HG02763 (cell line): ENCODE measurements at regions not wholly inside any gene's neighbourhood (a gene's known extent, or its start where the extent isn't known, plus 50 kb on each side); places are given as distances from the start of the nearest gene placed in this dataset.
"Not testable (repeated sequence)": the region's sequence is repeated elsewhere in the genome, so short reads cannot be mapped to it uniquely, and the experiment has no call there.

Experiments used
- ATAC-seq: cut with Tn5 transposase; IDR thresholded peaks from one replicate; pipeline ENCODE4 v1.9.1; 2021; ENCODE audit warnings: mild to moderate bottlenecking, moderate library complexity; ENCODE audit not compliant: unreplicated experiment

GRCh38 chr2:878245-878930 lies 72.3 kb upstream of the SNTG2 start:
- ATAC-seq: no peak

DNA sequence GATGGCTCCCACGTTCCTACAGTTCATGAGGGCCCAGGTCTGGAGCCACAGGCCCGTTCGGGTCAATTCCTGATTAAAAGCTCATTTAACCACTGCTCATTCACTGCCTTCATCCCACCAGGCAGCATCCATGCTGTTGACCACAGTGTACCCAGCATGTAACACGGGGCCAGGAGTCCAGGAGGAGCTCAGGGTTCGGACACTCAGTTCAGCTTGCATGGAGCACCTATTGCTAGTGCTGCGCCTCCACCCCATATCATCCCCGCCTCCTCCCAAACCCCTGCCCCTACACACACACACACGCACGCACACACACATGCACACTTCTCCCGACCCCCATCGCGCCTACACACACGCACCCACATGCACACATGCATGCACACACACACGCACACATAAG lies 72.9 kb upstream of the SNTG2 start:
- no peak for ATAC-seq

DNA sequence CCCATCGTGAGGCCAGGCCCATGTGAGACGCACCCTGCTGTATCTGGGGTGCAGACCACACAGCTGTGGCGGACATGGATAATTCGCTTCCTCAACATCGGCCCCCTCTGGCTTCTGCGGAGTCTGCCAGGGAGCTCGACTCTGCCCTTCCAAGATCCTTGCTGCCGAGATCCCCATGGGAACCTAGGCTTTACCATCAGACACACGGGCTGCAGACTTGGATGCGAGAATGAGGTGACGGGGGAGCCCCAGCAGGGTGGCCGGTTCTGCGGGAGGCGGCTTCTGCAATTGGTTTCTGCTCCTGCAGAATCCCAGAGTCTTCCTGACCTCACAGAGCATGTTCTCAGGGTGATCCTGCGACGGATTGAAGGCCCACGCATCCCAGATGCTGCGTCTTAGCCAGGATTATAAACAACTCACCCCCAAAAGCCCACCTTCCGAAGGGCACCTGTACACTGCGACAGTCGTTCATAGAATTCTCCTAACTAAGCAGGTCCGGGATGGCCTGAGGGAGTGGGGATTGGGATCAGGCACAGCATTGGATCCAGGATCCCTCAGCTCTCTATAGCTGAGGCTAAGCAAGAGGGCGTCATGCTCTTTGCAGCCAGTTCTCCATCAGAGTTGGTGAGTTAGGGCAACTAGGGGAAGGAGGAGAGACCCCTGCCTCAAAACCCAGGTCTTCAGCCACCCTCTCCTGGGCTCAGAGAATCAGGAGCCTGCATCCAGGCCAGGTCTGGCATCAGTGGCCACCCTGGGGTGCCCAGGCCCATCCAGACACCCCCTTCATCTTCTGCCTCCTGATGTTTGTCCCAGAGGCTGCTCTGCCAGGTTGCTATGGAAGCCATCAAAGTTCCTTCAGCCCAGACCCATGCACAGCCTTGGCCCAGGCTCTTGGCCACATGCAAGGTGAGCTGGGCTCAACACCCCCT lies 74.7 kb upstream of the SNTG2 start:
- no peak for ATAC-seq

DNA sequence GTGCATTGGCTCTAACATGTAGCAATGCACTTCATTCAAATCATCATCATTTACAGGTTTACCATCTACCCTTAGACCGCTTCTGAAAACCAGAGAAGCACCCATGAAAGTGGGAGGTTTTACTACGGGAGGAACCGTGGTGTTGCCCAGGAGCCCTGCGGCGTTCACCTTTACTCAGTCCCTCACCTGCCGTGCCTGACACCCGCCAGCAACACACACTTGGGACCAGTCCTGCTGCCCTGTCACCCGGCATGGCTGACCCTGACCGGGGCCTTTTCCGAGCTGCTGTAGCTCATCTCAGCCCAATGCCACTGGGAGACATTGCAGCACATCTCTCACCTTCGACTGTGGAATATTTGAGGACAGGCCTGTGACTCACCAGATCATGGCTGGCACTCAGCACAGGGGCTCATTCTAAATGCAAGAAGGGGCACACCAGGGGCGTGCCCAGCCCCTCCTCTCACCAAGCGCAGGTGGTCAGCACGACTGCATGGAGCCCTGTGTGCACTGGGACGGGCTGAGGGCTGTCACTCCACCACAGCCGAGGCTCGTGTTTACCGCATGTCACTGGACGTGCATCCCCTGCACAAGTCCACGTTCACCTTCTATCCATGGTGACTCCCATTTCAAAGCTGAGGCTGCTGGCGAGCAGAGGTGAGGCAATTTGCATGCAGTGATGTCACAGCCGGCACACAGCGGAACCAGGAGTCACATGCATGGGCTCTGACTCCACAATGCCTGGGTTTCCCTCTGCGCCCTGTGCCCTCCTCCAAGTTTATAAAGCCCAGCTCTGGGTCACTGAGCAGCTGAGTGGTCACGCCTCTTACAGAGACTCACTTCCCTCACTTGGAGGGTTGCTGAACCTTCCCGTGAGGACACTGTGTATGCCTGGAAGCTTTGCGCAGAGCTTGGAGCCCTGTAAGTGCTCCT lies 76.7 kb upstream of the SNTG2 start:
- ATAC-seq: no peak

- no peak for ATAC-seq
Measured at GRCh38 chr2:873027-873426, 77.6 kb upstream of the SNTG2 start.

GRCh38 chr2:871926-872680 lies 78.5 kb upstream of the SNTG2 start:
- no peak for ATAC-seq

DNA sequence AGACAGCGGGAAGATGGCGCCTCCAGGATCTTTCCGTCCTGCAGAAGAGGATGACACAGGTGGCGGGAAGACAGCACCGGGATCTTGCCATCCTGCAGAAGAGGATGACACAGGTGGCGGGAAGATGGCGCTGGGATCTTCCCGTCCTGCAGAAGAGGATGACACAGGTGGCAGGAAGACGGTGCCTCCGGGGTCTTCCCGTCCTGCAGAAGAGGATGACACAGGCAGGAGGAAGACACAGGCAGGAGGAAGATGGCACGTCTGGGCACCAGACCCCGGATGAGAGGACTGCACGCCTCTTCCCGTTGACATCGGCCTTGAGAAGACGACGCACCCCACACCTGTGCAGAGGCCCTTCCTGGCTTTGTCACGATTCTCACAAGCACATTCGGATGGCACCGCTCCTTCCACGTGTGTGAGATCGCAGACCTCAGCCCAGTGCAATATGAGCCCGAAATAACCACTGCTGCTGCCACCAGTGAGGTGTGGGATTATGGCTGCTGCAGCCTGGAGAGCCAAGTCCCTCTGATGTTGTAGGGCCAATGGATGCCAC lies 79.4 kb upstream of the SNTG2 start:
- ATAC-seq: no peak

DNA sequence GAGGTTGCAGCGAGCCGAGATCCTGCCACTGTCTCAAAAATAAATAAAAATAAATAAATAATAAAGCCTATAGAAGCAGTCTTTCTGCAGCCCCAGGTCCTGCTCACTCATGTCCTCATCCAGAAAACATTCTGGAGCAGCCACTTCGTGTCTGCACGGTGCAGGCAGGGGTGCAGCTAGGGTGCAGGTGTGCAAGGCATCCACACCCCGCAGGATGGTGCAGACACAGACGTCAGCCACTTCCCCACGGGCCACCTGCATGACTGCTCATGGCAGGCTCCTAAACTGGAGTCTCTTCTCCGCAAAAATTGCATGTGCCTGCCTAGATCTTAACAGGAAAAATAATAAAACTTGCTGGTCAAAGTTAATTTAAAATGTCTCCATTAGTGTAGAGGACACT lies 80.2 kb upstream of the SNTG2 start:
- no peak for ATAC-seq

DNA sequence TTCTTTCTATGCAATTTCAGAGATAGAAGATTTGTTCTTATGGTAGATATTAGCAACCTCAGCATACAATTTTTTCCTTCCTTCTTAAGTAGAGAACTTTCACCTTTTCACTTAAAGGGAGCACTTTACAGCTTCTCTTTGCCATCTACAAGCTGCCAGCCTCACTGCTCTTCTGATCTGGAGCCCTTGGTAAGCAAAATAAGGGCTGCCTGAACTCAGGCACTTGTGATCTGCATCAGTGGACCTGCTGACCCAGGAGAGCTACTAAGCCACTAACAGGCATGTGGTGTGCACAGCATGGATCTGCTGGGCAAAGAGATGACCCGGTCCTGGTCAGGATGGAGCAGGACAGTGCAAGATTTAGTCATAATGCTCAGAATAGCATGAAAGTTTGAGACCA lies 80.8 kb upstream of the SNTG2 start:
- no peak for ATAC-seq

- ATAC-seq: no peak
Measured at GRCh38 chr2:869357-869871, 81.2 kb upstream of the SNTG2 start.

DNA sequence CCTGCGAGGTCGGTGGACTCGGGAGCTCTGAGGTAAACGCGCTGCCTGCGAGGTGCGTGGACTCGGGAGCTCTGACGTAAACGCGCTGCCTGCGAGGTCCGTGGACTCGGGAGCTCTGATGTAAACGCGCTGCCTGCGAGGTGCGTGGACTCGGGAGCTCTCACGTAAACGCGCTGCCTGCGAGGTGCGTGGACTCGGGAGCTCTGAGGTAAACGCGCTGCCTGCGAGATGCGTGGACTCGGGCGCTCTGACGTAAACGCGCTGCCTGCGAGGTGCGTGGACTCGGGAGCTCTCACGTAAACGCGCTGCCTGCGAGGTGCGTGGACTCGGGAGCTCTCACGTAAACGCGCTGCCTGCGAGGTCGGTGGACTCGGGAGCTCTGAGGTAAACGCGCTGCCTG lies 81.8 kb upstream of the SNTG2 start:
- not testable (repeated sequence) for ATAC-seq

DNA sequence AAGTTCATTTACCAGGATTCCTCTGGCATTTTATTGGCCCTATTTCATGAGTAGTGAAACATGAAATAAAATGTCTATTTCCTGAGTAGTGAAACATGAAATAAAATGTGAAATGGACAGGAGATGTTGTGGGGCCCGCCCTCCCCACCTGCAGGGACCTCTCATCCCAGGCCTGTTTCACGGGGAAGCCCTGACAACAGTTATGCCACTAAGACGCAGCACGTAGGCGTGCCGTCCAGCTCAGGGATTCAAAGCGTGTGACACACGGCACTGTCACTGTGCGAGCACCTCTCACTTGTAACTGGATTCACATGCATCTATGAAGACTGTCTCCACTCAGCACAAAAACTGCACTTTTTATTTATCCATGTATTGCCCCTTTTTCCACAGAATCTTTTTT lies 83.4 kb upstream of the SNTG2 start:
- no peak for ATAC-seq

DNA sequence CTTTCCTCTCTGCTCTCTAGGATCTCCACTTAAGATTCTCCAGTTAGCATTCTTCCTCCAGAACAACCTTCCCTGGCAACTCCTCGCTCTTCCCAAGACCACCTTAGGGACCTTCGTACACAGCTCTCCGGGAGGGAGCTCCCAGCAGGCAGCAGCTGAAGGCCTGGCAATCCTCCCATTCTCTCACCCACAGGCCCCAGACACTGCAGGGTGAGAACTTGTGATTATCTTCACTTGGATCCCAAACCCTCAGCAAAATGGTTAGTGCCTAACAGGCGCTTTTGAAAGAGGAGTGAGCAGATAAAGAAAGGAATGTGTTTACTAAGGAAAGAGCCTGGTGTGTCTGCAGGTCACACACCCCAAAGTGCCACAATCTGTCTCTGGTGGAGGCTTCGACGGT lies 83.8 kb upstream of the SNTG2 start:
- no peak for ATAC-seq

- ATAC-seq: no peak
Measured at GRCh38 chr2:866009-866680, 84.5 kb upstream of the SNTG2 start.

DNA sequence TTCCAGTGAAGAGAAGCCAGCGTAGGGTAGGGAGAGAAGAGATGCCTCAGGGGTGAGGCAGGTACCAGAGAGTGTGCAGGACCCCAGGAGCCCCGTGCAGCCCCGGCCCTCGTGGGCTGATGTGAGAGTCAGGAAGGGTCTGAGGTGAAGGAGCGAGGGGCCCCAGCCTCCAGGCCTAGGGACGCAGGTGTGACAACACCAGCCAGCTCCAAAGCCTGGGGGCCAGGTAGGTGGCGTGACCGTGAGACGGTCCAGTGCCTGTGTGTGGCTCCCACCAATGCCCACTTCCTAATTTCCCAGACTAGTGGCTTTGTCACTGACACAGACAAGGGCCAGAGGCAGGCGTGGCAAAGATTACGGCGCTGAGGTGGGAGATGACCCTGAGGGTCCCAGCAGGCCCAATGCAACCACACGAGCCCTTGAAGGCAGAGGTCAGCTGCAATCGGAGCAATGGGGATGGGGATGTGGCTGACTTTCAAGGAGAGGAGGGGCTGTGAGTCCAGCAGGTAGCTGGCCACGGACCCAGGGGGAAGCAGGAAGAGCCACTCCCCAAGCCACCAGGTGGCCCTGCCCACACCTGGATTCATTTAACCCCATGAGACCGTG lies 86.0 kb upstream of the SNTG2 start:
- no peak for ATAC-seq

DNA sequence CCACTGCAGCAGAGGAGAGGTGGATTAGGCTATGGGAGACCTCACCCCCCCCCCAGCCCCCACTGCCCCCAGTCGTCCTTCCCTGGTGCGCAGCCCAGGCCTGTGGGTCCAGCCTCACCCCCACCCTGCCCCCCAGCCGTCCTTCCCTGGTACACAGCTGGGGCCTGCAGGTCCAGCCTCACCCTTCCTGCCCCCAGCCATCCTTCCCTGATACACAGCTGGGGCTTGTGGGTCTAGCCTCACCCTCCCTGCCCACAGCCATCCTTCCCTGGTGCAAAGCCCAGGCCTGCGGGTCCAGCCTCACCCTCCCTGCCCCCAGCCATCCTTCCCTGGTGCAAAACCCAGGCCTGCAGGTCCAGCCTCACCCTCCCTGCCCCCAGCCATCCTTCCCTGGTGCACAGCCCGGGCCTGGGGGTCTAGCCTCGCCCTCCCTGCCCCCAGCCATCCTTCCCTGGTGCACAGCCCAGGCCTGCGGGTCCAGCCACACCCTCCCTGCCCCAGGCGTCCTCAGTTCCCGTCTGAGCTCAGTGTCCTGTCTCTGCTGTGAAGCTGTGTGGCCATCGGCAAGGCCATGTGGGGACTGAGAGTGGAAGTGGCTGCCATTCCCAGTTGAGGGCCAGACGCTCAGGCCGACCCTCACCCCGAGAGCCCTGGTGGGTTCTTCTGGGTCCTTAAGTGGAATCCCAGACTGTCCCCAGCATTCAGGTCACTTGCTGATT lies 86.8 kb upstream of the SNTG2 start:
- ATAC-seq: no peak

- ATAC-seq: no peak
Measured at GRCh38 chr2:862731-863466, 87.8 kb upstream of the SNTG2 start.

GRCh38 chr2:862355-862687 lies 88.3 kb upstream of the SNTG2 start:
- ATAC-seq: no peak
